GM12864 (cell line): ENCODE measurements at regions not wholly inside any gene's neighbourhood (a gene's known extent, or its start where the extent isn't known, plus 50 kb on each side); places are given as distances from the start of the nearest gene placed in this dataset.
"Not testable (repeated sequence)": the region's sequence is repeated elsewhere in the genome, so short reads cannot be mapped to it uniquely, and the experiment has no call there.

Experiments used
- DNase-seq: peaks from one replicate; pipeline ENCODE4 v3.0.0-alpha.2; 2011; ENCODE audit warnings: low read depth
- H3K4me3 ChIP-seq: 2 replicates; pipeline ENCODE4 v1.5.1; 2011; ENCODE audit warnings: mild to moderate bottlenecking, low read depth, low read length, control low read depth
- TF ChIP-seq, protein P1 (sequence below): IDR thresholded peaks from 2 replicates; pipeline ENCODE4 v1.5.1; 2011; ENCODE audit warnings: low read depth, mild to moderate bottlenecking, moderate library complexity, low read length, control low read depth, inconsistent platforms; ENCODE audit errors: missing control alignments

GRCh38 chr9:65411336-65411735, 126.3 kb upstream of the FOXD4L5 start:
- TF ChIP-seq, protein P1, sequence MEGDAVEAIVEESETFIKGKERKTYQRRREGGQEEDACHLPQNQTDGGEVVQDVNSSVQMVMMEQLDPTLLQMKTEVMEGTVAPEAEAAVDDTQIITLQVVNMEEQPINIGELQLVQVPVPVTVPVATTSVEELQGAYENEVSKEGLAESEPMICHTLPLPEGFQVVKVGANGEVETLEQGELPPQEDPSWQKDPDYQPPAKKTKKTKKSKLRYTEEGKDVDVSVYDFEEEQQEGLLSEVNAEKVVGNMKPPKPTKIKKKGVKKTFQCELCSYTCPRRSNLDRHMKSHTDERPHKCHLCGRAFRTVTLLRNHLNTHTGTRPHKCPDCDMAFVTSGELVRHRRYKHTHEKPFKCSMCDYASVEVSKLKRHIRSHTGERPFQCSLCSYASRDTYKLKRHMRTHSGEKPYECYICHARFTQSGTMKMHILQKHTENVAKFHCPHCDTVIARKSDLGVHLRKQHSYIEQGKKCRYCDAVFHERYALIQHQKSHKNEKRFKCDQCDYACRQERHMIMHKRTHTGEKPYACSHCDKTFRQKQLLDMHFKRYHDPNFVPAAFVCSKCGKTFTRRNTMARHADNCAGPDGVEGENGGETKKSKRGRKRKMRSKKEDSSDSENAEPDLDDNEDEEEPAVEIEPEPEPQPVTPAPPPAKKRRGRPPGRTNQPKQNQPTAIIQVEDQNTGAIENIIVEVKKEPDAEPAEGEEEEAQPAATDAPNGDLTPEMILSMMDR, result no peak
- no peak for DNase-seq
- H3K4me3 ChIP-seq, result no peak overlapping the region

- no peak overlapping the region for H3K4me3 ChIP-seq
- DNase-seq, result no peak
- TF ChIP-seq, protein P1, result no peak
These were observed 125.9 kb upstream of the FOXD4L5 start for GRCh38 chr9:65410926-65411325.

GRCh38 chr9:65409471-65409980, 124.5 kb upstream of the FOXD4L5 start:
- no peak for DNase-seq
- no peak overlapping the region for H3K4me3 ChIP-seq
- TF ChIP-seq, protein P1, result no peak

GRCh38 chr9:65408806-65409205, 123.8 kb upstream of the FOXD4L5 start:
- not testable (repeated sequence) for H3K4me3 ChIP-seq, DNase-seq

DNA sequence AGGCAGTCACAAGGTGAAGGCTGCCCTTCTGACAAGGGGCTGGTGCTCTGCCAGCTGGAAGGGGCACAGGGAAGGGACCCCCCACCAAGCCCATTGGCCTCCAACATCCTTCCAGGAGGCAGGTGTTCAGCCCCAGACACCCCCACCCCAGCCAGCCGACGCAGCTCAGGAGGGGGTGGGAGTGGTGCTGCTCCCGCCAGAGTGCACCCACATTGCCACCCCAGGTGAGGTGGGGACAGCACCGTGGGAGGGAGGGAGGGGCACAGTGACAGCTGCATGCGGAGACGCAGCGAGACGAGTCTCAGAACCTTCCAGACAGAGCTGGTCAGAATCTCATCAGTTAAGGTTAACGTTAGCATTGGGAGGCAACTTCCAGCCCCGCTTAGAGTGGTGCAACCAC, 121.6 kb upstream of the FOXD4L5 start:
- not testable (repeated sequence) for H3K4me3 ChIP-seq, DNase-seq

- DNase-seq, H3K4me3 ChIP-seq: not testable (repeated sequence)
These were observed 120.8 kb upstream of the FOXD4L5 start for GRCh38 chr9:65405766-65406165.

DNA sequence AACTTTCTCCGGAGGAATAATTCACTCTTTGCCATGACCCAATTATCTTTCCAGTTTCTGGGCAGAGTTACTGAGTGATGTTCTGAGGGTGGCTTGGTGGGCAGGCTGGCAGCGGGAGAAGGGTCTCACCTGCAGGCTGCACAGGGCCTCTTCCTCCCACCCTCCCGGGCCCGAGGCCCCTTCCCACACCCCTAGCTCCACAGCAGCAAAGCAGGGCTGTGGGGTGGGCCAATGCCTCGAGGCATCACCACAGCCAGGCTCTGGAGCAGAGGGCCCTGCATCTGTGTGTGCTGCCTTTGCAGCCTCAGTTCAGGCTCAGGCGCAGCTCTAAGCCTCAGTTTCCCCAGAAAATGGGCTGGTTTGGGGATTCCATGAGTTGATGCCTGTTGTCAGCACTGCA, 120.2 kb upstream of the FOXD4L5 start:
- H3K4me3 ChIP-seq, result no peak overlapping the region
- DNase-seq, result no peak
- TF ChIP-seq, protein P1, result no peak

GRCh38 chr9:65404232-65405006, 119.4 kb upstream of the FOXD4L5 start:
- TF ChIP-seq, protein P1, result no peak
- DNase-seq, result no peak
- no peak overlapping the region for H3K4me3 ChIP-seq
